HAP-1 (cell line): ENCODE measurements at regions not wholly inside any gene's neighbourhood (a gene's known extent, or its start where the extent isn't known, plus 50 kb on each side); places are given as distances from the start of the nearest gene placed in this dataset.

ENCODE experiments used
- DNase-seq, 2 experiments: peaks; one replicate each; pipeline ENCODE4 v3.0.0-alpha.2; 2016 to 2020; ENCODE audit warnings: low spot score in 2 of 2
- H3K27me3 ChIP-seq: fragments of 250-450 bp; sonication (Bioruptor Pico); 2 replicates; pipeline ENCODE4 v1.5.1; 2020; ENCODE audit warnings: low read depth, mild to moderate bottlenecking, moderate library complexity
- H3K36me3 ChIP-seq: fragments of 250-450 bp; sonication (Bioruptor Pico); replicated peaks from 2 replicates; pipeline ENCODE4 v1.5.1; 2020; ENCODE audit warnings: mild to moderate bottlenecking
- H3K4me1 ChIP-seq: fragments of 250-450 bp; sonication (Bioruptor Pico); 2 replicates; pipeline ENCODE4 v1.5.1; 2020; ENCODE audit warnings: mild to moderate bottlenecking
- H3K4me3 ChIP-seq: fragments of 250-450 bp; sonication (Bioruptor Pico); 2 replicates; pipeline ENCODE4 v1.5.1; 2020; ENCODE audit warnings: mild to moderate bottlenecking, moderate library complexity
- H3K9me3 ChIP-seq: fragments of 250-450 bp; sonication (Bioruptor Pico); 2 replicates; pipeline ENCODE4 v1.5.1; 2020; ENCODE audit warnings: mild to moderate bottlenecking, moderate library complexity
- in situ Hi-C: fragments of 300-500 bp; cut with MboI; formaldehyde crosslinking; loops from 3 replicates; pipeline ENCODE4 v1.14.3; 2020; ENCODE audit warnings: low sequenced_read_pairs, inconsistent platforms, mixed read lengths

DNA sequence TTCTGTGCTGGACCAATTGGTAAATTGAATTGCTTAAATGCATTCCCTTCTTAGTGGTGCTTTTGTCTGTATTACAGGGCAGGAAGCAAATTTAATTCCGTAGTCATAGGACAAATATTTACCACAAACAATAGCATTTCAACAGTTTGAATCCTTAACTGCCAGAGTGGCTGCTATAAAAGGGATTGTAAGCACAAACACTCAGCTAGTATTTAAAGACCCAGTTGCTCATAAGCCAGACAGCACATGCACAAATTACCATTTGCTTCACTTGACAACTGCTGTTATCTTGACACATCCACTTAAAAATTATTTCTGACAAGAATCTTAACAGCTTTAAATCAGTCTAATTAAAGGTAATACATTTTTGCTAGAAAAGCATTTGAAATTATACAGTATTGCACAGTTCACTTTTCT, 490.2 kb upstream of the ADAMTS9 start:
- Histone ChIP-seq H3K4me1 (peaks cover 3% of the 10 kb centered on the region; the same call in 1 of the 2 replicates), H3K27me3 (no peaks in the 10 kb centered on the region), H3K36me3 (no peaks in the 10 kb centered on the region), H3K4me3 (no peak overlapping the region), H3K9me3 (no peaks in the 10 kb centered on the region)
- DNase-seq: no peak
- in situ Hi-C loops: no loop called here

GRCh38 chr3:65174713-65175112, 486.9 kb upstream of the ADAMTS9 start:
- Histone ChIP-seq H3K36me3 (no peaks in the 10 kb centered on the region), H3K9me3 (no peaks in the 10 kb centered on the region), H3K27me3 (no peaks in the 10 kb centered on the region), H3K4me1 (peaks cover 3% of the 10 kb centered on the region; the same call in 1 of the 2 replicates), H3K4me3 (no peak overlapping the region)
- in situ Hi-C loops: loop anchor here (25.0 kb wide), 1 partner anchor 637 kb away; no protein-coding TSS in a partner anchor
- DNase-seq: no peak

- H3K4me1 ChIP-seq: peaks cover 3% of the 10 kb centered on the region; the same call in 1 of the 2 replicates
- no peaks in the 10 kb centered on the region for H3K9me3 ChIP-seq
- no peak for DNase-seq
- no peak overlapping the region for H3K4me3 ChIP-seq
- H3K27me3 ChIP-seq: no peaks in the 10 kb centered on the region
- in situ Hi-C loops: loop anchor here (25.0 kb wide), 1 partner anchor 637 kb away; no protein-coding TSS in a partner anchor
- no peaks in the 10 kb centered on the region for H3K36me3 ChIP-seq
Measured at GRCh38 chr3:65173841-65174240, 486.0 kb upstream of the ADAMTS9 start.

DNA sequence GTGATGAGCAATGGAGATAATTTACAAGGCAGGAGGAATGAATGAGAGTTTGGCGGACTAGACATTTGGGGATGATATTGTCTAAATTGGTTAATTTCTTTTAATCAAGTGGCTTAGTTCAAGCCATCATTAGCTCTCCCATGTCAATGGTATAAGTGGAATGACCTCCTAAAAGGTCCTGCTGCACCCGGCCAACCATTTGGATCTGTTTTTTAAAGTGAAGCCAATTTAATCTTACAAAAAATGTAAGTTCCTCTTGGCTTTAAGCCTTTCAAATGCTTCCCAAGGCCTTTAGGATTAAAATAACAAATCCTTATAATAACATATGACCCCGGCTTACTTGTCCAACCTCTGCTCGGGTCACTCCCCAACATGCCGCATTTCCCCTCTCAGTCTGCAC, 484.4 kb upstream of the ADAMTS9 start:
- Histone ChIP-seq H3K4me3 (no peak overlapping the region), H3K4me1 (no peaks in the 10 kb centered on the region), H3K27me3 (no peaks in the 10 kb centered on the region), H3K9me3 (no peaks in the 10 kb centered on the region), H3K36me3 (no peaks in the 10 kb centered on the region)
- in situ Hi-C loops: loop anchor here (25.0 kb wide), 1 partner anchor 635 kb away; no protein-coding TSS in a partner anchor
- DNase-seq: no peak

- DNase-seq: peak; percentile 12 to 29
- in situ Hi-C loops: loop anchor here (25.0 kb wide), 1 partner anchor 633 kb away; no protein-coding TSS in a partner anchor
- H3K4me1 ChIP-seq: no peaks in the 10 kb centered on the region
- H3K36me3 ChIP-seq: no peaks in the 10 kb centered on the region
- H3K27me3 ChIP-seq: peaks cover 3% of the 10 kb centered on the region; the same call in 1 of the 2 replicates
- H3K4me3 ChIP-seq: no peak overlapping the region
- H3K9me3 ChIP-seq: no peaks in the 10 kb centered on the region
Measured at GRCh38 chr3:65170390-65171042, 482.7 kb upstream of the ADAMTS9 start.

- H3K4me3 ChIP-seq: no peak overlapping the region
- DNase-seq: no peak
- H3K4me1 ChIP-seq: no peaks in the 10 kb centered on the region
- in situ Hi-C loops: loop anchor here (25.0 kb wide), 1 partner anchor 633 kb away; no protein-coding TSS in a partner anchor
- H3K36me3 ChIP-seq: no peaks in the 10 kb centered on the region
- no peaks in the 10 kb centered on the region for H3K9me3 ChIP-seq
- H3K27me3 ChIP-seq: peaks cover 3% of the 10 kb centered on the region; the same call in 1 of the 2 replicates
Measured at GRCh38 chr3:65169961-65170360, 482.2 kb upstream of the ADAMTS9 start.

DNA sequence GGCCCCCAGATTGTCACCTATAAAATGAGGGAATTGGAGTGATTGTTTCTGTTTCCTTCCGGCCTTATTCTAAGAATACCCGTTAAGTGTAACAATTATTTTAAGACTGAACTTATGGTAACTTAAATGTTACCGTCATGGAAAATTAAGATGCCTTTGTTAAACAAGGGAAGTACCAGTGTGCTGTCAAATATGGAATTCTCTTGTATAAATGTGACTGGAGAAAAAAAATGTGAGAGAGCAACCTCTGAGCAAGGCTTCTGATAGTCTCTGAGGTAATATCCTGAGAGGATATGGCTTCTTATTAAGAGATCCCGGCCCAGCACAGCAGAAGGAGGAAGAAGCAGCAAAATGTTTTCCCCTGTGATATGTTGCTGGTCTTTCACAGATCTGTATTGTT, 480.7 kb upstream of the ADAMTS9 start:
- no peak overlapping the region for H3K4me3 ChIP-seq
- no peaks in the 10 kb centered on the region for H3K4me1 ChIP-seq
- H3K36me3 ChIP-seq: no peaks in the 10 kb centered on the region
- H3K27me3 ChIP-seq: peaks cover 3% of the 10 kb centered on the region; the same call in 1 of the 2 replicates
- no peak for DNase-seq
- in situ Hi-C loops: loop anchor here (25.0 kb wide), 1 partner anchor 631 kb away; no protein-coding TSS in a partner anchor
- H3K9me3 ChIP-seq: no peaks in the 10 kb centered on the region

- Histone ChIP-seq H3K36me3 (no peaks in the 10 kb centered on the region), H3K9me3 (no peaks in the 10 kb centered on the region), H3K27me3 (peaks cover 3% of the 10 kb centered on the region; the same call in 1 of the 2 replicates), H3K4me3 (no peak overlapping the region), H3K4me1 (0 out of 2 replicates have a peak, but pooled peaks cover 2% of the 10 kb centered on the region)
- in situ Hi-C loops: loop anchor here (25.0 kb wide), 1 partner anchor 629 kb away; no protein-coding TSS in a partner anchor
- no peak for DNase-seq
Measured at GRCh38 chr3:65166531-65166930, 478.7 kb upstream of the ADAMTS9 start.

DNA sequence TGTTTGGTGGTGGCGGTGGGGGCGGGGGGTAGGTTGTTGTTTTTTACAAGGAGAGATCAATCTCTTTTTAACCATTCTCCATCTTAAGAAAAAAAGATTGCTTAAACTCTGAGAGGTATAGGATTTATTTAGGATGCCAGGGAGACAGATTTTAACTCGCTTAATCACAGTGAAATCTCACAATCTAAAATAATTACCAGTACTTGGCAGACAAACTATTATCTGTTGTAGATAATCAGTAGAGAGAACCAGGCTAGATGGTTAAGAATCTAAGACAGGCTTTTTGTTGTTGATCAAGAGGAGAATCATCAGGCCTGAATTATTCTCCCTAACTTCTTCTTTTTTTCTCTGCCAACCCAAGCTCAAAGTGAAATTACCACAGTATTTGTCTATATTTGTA, 470.2 kb upstream of the ADAMTS9 start:
- in situ Hi-C loops: loop anchor here (25.0 kb wide), 1 partner anchor 621 kb away; no protein-coding TSS in a partner anchor
- no peaks in the 10 kb centered on the region for H3K9me3 ChIP-seq
- no peaks in the 10 kb centered on the region for H3K36me3 ChIP-seq
- no peaks in the 10 kb centered on the region for H3K27me3 ChIP-seq
- DNase-seq: no peak
- no peak overlapping the region for H3K4me3 ChIP-seq
- H3K4me1 ChIP-seq: peaks cover 12% of the 10 kb centered on the region; the same call in 1 of the 2 replicates

- Histone ChIP-seq H3K27me3 (no peaks in the 10 kb centered on the region), H3K9me3 (no peaks in the 10 kb centered on the region), H3K4me3 (no peak overlapping the region), H3K36me3 (no peaks in the 10 kb centered on the region), H3K4me1 (peaks cover 12% of the 10 kb centered on the region; the same call in 1 of the 2 replicates)
- DNase-seq: peak; percentile 74 to 89
- in situ Hi-C loops: loop anchor here (25.0 kb wide), 1 partner anchor 617 kb away; no protein-coding TSS in a partner anchor
Measured at GRCh38 chr3:65153850-65154512, 466.2 kb upstream of the ADAMTS9 start.

DNA sequence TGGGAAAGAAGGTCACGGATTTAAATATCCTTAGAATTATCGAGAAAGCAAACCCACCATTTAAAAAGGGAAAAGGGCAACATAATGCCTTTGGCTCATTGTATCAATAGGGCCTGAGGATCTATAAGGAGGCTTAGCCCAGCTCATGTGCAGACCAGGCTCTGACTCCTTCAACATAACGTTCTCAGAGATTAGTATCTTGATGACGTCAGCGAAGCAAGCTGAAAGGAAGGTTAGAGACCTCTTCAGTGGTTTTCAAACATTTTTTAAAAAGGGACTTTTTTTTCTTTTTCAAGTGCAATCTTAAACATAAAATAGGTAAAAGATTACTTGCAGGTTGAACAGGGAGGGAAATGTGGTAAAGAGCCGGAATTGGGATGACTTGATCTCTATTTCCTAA, 463.9 kb upstream of the ADAMTS9 start:
- Histone ChIP-seq H3K36me3 (no peaks in the 10 kb centered on the region), H3K9me3 (no peaks in the 10 kb centered on the region), H3K4me3 (no peak overlapping the region), H3K4me1 (peaks cover 12% of the 10 kb centered on the region; the same call in 1 of the 2 replicates), H3K27me3 (no peaks in the 10 kb centered on the region)
- in situ Hi-C loops: loop anchor here (25.0 kb wide), 1 partner anchor 614 kb away; no protein-coding TSS in a partner anchor
- DNase-seq: no peak

GRCh38 chr3:65149877-65150276, 462.1 kb upstream of the ADAMTS9 start:
- peaks cover 12% of the 10 kb centered on the region; the same call in 1 of the 2 replicates for H3K4me1 ChIP-seq
- DNase-seq: no peak
- in situ Hi-C loops: loop anchor here (25.0 kb wide), 1 partner anchor 613 kb away; no protein-coding TSS in a partner anchor
- no peaks in the 10 kb centered on the region for H3K36me3 ChIP-seq
- no peaks in the 10 kb centered on the region for H3K9me3 ChIP-seq
- H3K27me3 ChIP-seq: no peaks in the 10 kb centered on the region
- no peak overlapping the region for H3K4me3 ChIP-seq

- peaks cover 4% of the 10 kb centered on the region; the same call in 1 of the 2 replicates for H3K4me1 ChIP-seq
- DNase-seq: no peak
- no peaks in the 10 kb centered on the region for H3K27me3 ChIP-seq
- no peaks in the 10 kb centered on the region for H3K9me3 ChIP-seq
- no peak overlapping the region for H3K4me3 ChIP-seq
- in situ Hi-C loops: no loop called here
- no peaks in the 10 kb centered on the region for H3K36me3 ChIP-seq
Measured at GRCh38 chr3:65148687-65149086, 460.9 kb upstream of the ADAMTS9 start.
